ENCODE measurements at regions not wholly inside any gene's neighbourhood (a gene's known extent, or its start where the extent isn't known, plus 50 kb on each side); places are given as distances from the start of the nearest gene placed in this dataset.

- no peaks in the 10 kb centered on the region for H4K20me1 ChIP-seq (ENCODE audit: insufficient read depth, poor library complexity, severe bottlenecking)
- H2AFZ ChIP-seq, result no peak overlapping the region
- whole genome bisulfite sequencing (ENCODE audit: low lambda C conversion rate, missing lambda C conversion rate), result 90% methylated on average over 1 of the region's 1 CpG
- H3K9me3 ChIP-seq (ENCODE audit: low read depth), result no peaks in the 10 kb centered on the region
- H3K4me1 ChIP-seq (ENCODE audit: insufficient read depth), result no peaks in the 10 kb centered on the region
- no peak overlapping the region for H3K27ac ChIP-seq
- DNase-seq (ENCODE audit: low spot score), result no peak
- no peaks in the 10 kb centered on the region for H3K79me2 ChIP-seq
- no peaks in the 10 kb centered on the region for H3K27me3 ChIP-seq
- TF ChIP-seq EZH2 (IDR thresholded peaks at IDR 0.05; ENCODE audit: borderline replicate concordance) (no peak), CTCF (IDR thresholded peaks at IDR 0.05; ENCODE audit: poor library complexity) (no peak), EZH2phosphoT487 (IDR thresholded peaks at IDR 0.05; ENCODE audit: low read depth, severe bottlenecking, unreplicated experiment) (no peak)
- no peak overlapping the region for H3K4me3 ChIP-seq
- H3K4me2 ChIP-seq, result no peak overlapping the region
- H3K9me2 ChIP-seq (replicated peaks; ENCODE audit: insufficient read depth), result no peaks in the 10 kb centered on the region
- H3K36me3 ChIP-seq (replicated peaks; ENCODE audit: insufficient read depth, low read depth), result no peaks in the 10 kb centered on the region
Measured at GRCh38 chr2:104428155-104428554, 425.8 kb upstream of the POU3F3 start.

GRCh38 chr2:104429639-104430358, 424.1 kb upstream of the POU3F3 start:
- Histone ChIP-seq H3K4me2 (no peak overlapping the region), H3K9me3 (ENCODE audit: low read depth) (no peaks in the 10 kb centered on the region), H3K4me1 (ENCODE audit: insufficient read depth) (peaks cover 4% of the 10 kb centered on the region), H3K79me2 (no peaks in the 10 kb centered on the region), H3K36me3 (replicated peaks; ENCODE audit: insufficient read depth, low read depth) (no peaks in the 10 kb centered on the region), H3K27me3 (no peaks in the 10 kb centered on the region), H4K20me1 (ENCODE audit: insufficient read depth, poor library complexity, severe bottlenecking) (no peaks in the 10 kb centered on the region), H3K9me2 (replicated peaks; ENCODE audit: insufficient read depth) (no peaks in the 10 kb centered on the region), H3K4me3 (no peak overlapping the region), H3K27ac (no peak overlapping the region), H2AFZ (no peak overlapping the region)
- no peak for DNase-seq (ENCODE audit: low spot score)
- TF ChIP-seq EZH2 (IDR thresholded peaks at IDR 0.05; ENCODE audit: borderline replicate concordance) (no peak), CTCF (IDR thresholded peaks at IDR 0.05; ENCODE audit: poor library complexity) (no peak), EZH2phosphoT487 (IDR thresholded peaks at IDR 0.05; ENCODE audit: low read depth, severe bottlenecking, unreplicated experiment) (no peak)
- 91% methylated on average over 8 of the region's 8 CpGs for WGBS (ENCODE audit: low lambda C conversion rate, missing lambda C conversion rate)

GRCh38 chr2:104430359-104430740, 423.6 kb upstream of the POU3F3 start:
- Histone ChIP-seq H3K4me2 (no peak overlapping the region), H2AFZ (no peak overlapping the region), H3K4me1 (ENCODE audit: insufficient read depth) (peaks cover 4% of the 10 kb centered on the region), H3K79me2 (no peaks in the 10 kb centered on the region), H3K36me3 (replicated peaks; ENCODE audit: insufficient read depth, low read depth) (no peaks in the 10 kb centered on the region), H4K20me1 (ENCODE audit: insufficient read depth, poor library complexity, severe bottlenecking) (no peaks in the 10 kb centered on the region), H3K9me2 (replicated peaks; ENCODE audit: insufficient read depth) (no peaks in the 10 kb centered on the region), H3K27ac (no peak overlapping the region), H3K4me3 (no peak overlapping the region), H3K9me3 (ENCODE audit: low read depth) (no peaks in the 10 kb centered on the region), H3K27me3 (no peaks in the 10 kb centered on the region)
- TF ChIP-seq EZH2phosphoT487 (IDR thresholded peaks at IDR 0.05; ENCODE audit: low read depth, severe bottlenecking, unreplicated experiment) (no peak), EZH2 (IDR thresholded peaks at IDR 0.05; ENCODE audit: borderline replicate concordance) (no peak), CTCF (IDR thresholded peaks at IDR 0.05; ENCODE audit: poor library complexity) (no peak)
- DNase-seq (ENCODE audit: low spot score), result no peak
- 81% methylated on average over 10 of the region's 10 CpGs for WGBS (ENCODE audit: low lambda C conversion rate, missing lambda C conversion rate)
